ENCODE measurements at regions not wholly inside any gene's neighbourhood (a gene's known extent, or its start where the extent isn't known, plus 50 kb on each side); places are given as distances from the start of the nearest gene placed in this dataset.

GRCh38 chr12:124372831-124373230 is 77.9 kb downstream of the RFLNA start:
- TF ChIP-seq CTCF (IDR thresholded peaks at IDR 0.05) (no peak), POLR2A (IDR thresholded peaks at IDR 0.05) (no peak)
